H9 (cell line): ENCODE measurements at regions not wholly inside any gene's neighbourhood (a gene's known extent, or its start where the extent isn't known, plus 50 kb on each side); places are given as distances from the start of the nearest gene placed in this dataset.

ENCODE experiments used
- DNase-seq: peaks from one replicate; pipeline ENCODE4 v3.0.0-alpha.2; 2017
- H2AFZ ChIP-seq: one replicate; pipeline ENCODE4 v1.6.1; 2013; ENCODE audit warnings: mild to moderate bottlenecking, low read length, control low read depth, moderate library complexity
- H2AK5ac ChIP-seq: 2 replicates; pipeline ENCODE4 v1.6.1; 2013; ENCODE audit warnings: low read length, control low read depth, mixed read lengths; ENCODE audit not compliant: insufficient read length
- H2BK120ac ChIP-seq: one replicate; pipeline ENCODE4 v1.6.1; 2013; ENCODE audit warnings: low read depth, mild to moderate bottlenecking, low read length, control low read depth, inconsistent platforms; ENCODE audit not compliant: poor library complexity, severe bottlenecking
- H2BK12ac ChIP-seq: 2 replicates; pipeline ENCODE4 v1.6.1; 2013; ENCODE audit warnings: low read length, control low read depth, mixed read lengths, low read depth; ENCODE audit not compliant: insufficient read length
- H2BK15ac ChIP-seq: 2 replicates; pipeline ENCODE4 v1.6.1; 2013; ENCODE audit warnings: low read depth, low read length, control low read depth
- H2BK20ac ChIP-seq: one replicate; pipeline ENCODE4 v1.6.1; 2013; ENCODE audit warnings: low read depth, mild to moderate bottlenecking, low read length, control low read depth, inconsistent platforms; ENCODE audit not compliant: poor library complexity, severe bottlenecking
- H2BK5ac ChIP-seq: 2 replicates; pipeline ENCODE4 v1.6.1; 2013; ENCODE audit warnings: low read length, control low read depth, mixed read lengths; ENCODE audit not compliant: insufficient read length
- H3K14ac ChIP-seq: 2 replicates; pipeline ENCODE4 v1.6.1; 2013; ENCODE audit warnings: low read length, control low read depth; ENCODE audit not compliant: insufficient read depth
- H3K18ac ChIP-seq: 2 replicates; pipeline ENCODE4 v1.6.1; 2013; ENCODE audit warnings: low read depth, mild to moderate bottlenecking, mixed read lengths, low read length, control low read depth; ENCODE audit not compliant: insufficient read length
- H3K23ac ChIP-seq: 2 replicates; pipeline ENCODE4 v1.6.1; 2013; ENCODE audit warnings: low read length, control low read depth, mixed read lengths, low read depth; ENCODE audit not compliant: insufficient read length
- H3K23me2 ChIP-seq: 2 replicates; pipeline ENCODE4 v1.6.1; 2013; ENCODE audit warnings: low read depth, mild to moderate bottlenecking, mixed read lengths, low read length, control low read depth; ENCODE audit not compliant: insufficient read length, poor library complexity, severe bottlenecking
- H3K27ac ChIP-seq: 2 replicates; pipeline ENCODE4 v1.5.1; 2013; ENCODE audit warnings: low read length, control low read depth, mixed read lengths, low read depth; ENCODE audit not compliant: insufficient read length
- H3K27me3 ChIP-seq: 2 replicates; pipeline ENCODE4 v1.6.1; 2013; ENCODE audit warnings: low read length, control low read depth, inconsistent platforms; ENCODE audit not compliant: insufficient read depth
- H3K4ac ChIP-seq: 2 replicates; pipeline ENCODE4 v1.6.1; 2013; ENCODE audit warnings: low read depth, mild to moderate bottlenecking, control low read depth, inconsistent platforms, low read length, moderate library complexity
- H3K4me1 ChIP-seq: 2 replicates; pipeline ENCODE4 v1.6.1; 2013; ENCODE audit warnings: low read length, control low read depth, inconsistent platforms; ENCODE audit not compliant: insufficient read depth
- H3K4me2 ChIP-seq: 2 replicates; pipeline ENCODE4 v1.6.1; 2013; ENCODE audit warnings: low read length, control low read depth, mixed read lengths; ENCODE audit not compliant: insufficient read length, insufficient read depth
- H3K56ac ChIP-seq: 2 replicates; pipeline ENCODE4 v1.6.1; 2013; ENCODE audit warnings: low read depth, mild to moderate bottlenecking, mixed read lengths, low read length, control low read depth; ENCODE audit not compliant: insufficient read length
- H3K79me1 ChIP-seq: 2 replicates; pipeline ENCODE4 v1.6.1; 2013; ENCODE audit warnings: low read depth, mild to moderate bottlenecking, moderate library complexity, low read length, control low read depth, inconsistent platforms; ENCODE audit not compliant: insufficient read depth, poor library complexity, severe bottlenecking
- H3K79me2 ChIP-seq: 2 replicates; pipeline ENCODE4 v1.6.1; 2013; ENCODE audit warnings: low read length, control low read depth, inconsistent platforms; ENCODE audit not compliant: insufficient read depth
- H3K9ac ChIP-seq: 2 replicates; pipeline ENCODE4 v1.6.1; 2013; ENCODE audit warnings: low read length, control low read depth, mixed read lengths; ENCODE audit not compliant: insufficient read length; ENCODE audit errors: extremely low read depth
- H3K9me3 ChIP-seq: one replicate; pipeline ENCODE4 v1.6.1; 2013; ENCODE audit warnings: low read depth, low read length, inconsistent platforms; ENCODE audit not compliant: control insufficient read depth
- H3T11ph ChIP-seq: one replicate; pipeline ENCODE4 v1.6.1; 2013; ENCODE audit warnings: mild to moderate bottlenecking, low read length, control low read depth, inconsistent platforms
- H4K20me1 ChIP-seq: one replicate; pipeline ENCODE4 v1.6.1; 2013; ENCODE audit not compliant: control insufficient read depth, insufficient read length, insufficient read depth
- H4K5ac ChIP-seq: 2 replicates; pipeline ENCODE4 v1.6.1; 2013; ENCODE audit warnings: low read depth, mild to moderate bottlenecking, mixed read lengths, low read length, control low read depth; ENCODE audit not compliant: insufficient read length
- H4K8ac ChIP-seq: replicated peaks from 2 replicates; pipeline ENCODE4 v1.6.1; 2013; ENCODE audit warnings: low read length, control low read depth, mixed read lengths, low read depth; ENCODE audit not compliant: insufficient read length
- H4K91ac ChIP-seq: 2 replicates; pipeline ENCODE4 v1.6.1; 2013; ENCODE audit warnings: low read depth, mild to moderate bottlenecking, moderate library complexity, mixed read lengths, low read length, control low read depth; ENCODE audit not compliant: insufficient read length
- H3K27ac Mint-ChIP-seq, 3 experiments: 2 replicates in 2 of 3; 3 replicates in 1 of 3; pipeline ENCODE4 v1.8.0; 2020 to 2021; ENCODE audit warnings: mixed read lengths in 3 of 3, mild to moderate bottlenecking in 1 of 3, moderate library complexity in 1 of 3
- H3K27me3 Mint-ChIP-seq: 2 replicates; pipeline ENCODE4 v1.8.0; 2021; ENCODE audit warnings: low read depth, mild to moderate bottlenecking, moderate library complexity, mixed read lengths
- H3K36me3 Mint-ChIP-seq, 3 experiments: 2 replicates in 2 of 3; 3 replicates in 1 of 3; pipeline ENCODE4 v1.8.0; 2020 to 2021; ENCODE audit warnings: low read depth in 3 of 3, mixed read lengths in 3 of 3; ENCODE audit not compliant: insufficient read depth in 1 of 3
- H3K4me1 Mint-ChIP-seq, 2 experiments: 2 replicates each; pipeline ENCODE4 v1.8.0; 2020; ENCODE audit warnings: mixed read lengths in 2 of 2
- H3K4me3 Mint-ChIP-seq, 2 experiments: 2 replicates in 1 of 2; 3 replicates in 1 of 2; pipeline ENCODE4 v1.8.0; 2020 to 2021; ENCODE audit warnings: mild to moderate bottlenecking in 2 of 2, mixed read lengths in 2 of 2, moderate library complexity in 1 of 2
- H3K9me3 Mint-ChIP-seq, 2 experiments: 2 replicates in 1 of 2; 3 replicates in 1 of 2; pipeline ENCODE4 v1.8.0; 2020; ENCODE audit warnings: mild to moderate bottlenecking in 2 of 2, mixed read lengths in 2 of 2, moderate library complexity in 1 of 2
- WGBS: extraction: QIAGEN DNeasy Blood & Tissue Kit; methylation state at CpG from one replicate; pipeline ENCODE4 v1.1.7; 2013; ENCODE audit warnings: missing lambda C conversion rate, low lambda C conversion rate, mixed read lengths; ENCODE audit not compliant: insufficient read length; ENCODE audit errors: extremely low coverage; 5-methylcytosine and 5-hydroxymethylcytosine counted together
- TF ChIP-seq, protein P1 (sequence below): fragments of 200-600 bp; sonication (generic); conservative IDR thresholded peaks from 3 replicates; pipeline ENCODE4 v1.8.0; 2021; ENCODE audit warnings: antibody characterized with exemption, mild to moderate bottlenecking

DNA sequence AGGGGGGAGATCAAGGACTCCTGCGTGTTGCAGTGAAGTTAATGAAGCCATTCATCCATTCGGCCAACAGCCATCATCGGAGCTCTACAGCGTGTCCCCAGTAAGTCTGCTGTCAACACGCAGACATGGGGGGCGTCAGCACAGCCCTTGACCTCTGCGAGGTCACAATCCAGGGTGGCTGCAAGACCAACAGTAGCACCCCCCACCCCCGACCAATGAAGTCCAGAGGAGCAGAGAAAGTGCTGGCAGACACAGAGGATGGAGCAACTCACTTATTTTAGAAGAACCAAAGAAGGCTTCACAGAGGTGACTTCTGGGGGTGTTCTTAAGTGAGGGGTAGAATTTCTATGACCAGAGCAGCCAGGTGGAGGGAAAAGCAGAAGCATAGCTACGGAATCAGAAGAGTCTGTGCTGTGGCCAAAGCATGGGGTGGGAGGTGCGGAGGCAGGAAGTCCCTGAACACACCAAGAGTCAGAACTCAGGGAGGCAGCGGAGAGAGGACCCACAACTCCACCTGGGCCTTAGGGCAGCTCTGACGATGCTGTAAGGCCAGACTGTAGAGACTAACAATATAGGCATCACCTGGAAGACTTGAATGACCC lies 185.4 kb downstream of the FOXO1 start:
- DNase-seq, result no peak
- Histone ChIP-seq H3K79me2 (no peaks in the 10 kb centered on the region), H4K5ac (no peak overlapping the region), H3K4me1 (peaks cover 8% of the 10 kb centered on the region), H3K23me2 (no peaks in the 10 kb centered on the region), H4K20me1 (no peaks in the 10 kb centered on the region), H2AK5ac (no peak overlapping the region), H2BK5ac (no peak overlapping the region), H3K56ac (no peak overlapping the region), H2BK120ac (no peak overlapping the region), H3K9me3 (no peaks in the 10 kb centered on the region), H3K27me3 (no peaks in the 10 kb centered on the region), H3K18ac (no peak overlapping the region), H2BK20ac (no peak overlapping the region), H3K14ac (no peak overlapping the region), H2BK15ac (no peak overlapping the region), H2BK12ac (no peak overlapping the region), H4K8ac (no peak overlapping the region), H3K4me2 (no peak overlapping the region), H3K4ac (no peak overlapping the region), H3K27ac (no peak overlapping the region), H3K79me1 (no peaks in the 10 kb centered on the region), H3T11ph (no peak overlapping the region), H3K23ac (no peak overlapping the region), H3K9ac (no peak overlapping the region), H2AFZ (no peak overlapping the region), H4K91ac (no peak overlapping the region)
- no CpG with 5 or more reads among the region's 12 CpGs for WGBS
- Mint-ChIP-seq H3K27me3 (no peaks in the 10 kb centered on the region; the same call in 1 of the 2 replicates), H3K27ac (peak overlapping the region; percentile 7 to 41 (median 11); a peak in 5 of 7 replicates), H3K9me3 (no peaks in the 10 kb centered on the region), H3K4me1 (peaks cover 60 to 65% of the 10 kb centered on the region in 2 experiments), H3K4me3 (no peak overlapping the region), H3K36me3 (no peaks in the 10 kb centered on the region)
- TF ChIP-seq, protein P1, sequence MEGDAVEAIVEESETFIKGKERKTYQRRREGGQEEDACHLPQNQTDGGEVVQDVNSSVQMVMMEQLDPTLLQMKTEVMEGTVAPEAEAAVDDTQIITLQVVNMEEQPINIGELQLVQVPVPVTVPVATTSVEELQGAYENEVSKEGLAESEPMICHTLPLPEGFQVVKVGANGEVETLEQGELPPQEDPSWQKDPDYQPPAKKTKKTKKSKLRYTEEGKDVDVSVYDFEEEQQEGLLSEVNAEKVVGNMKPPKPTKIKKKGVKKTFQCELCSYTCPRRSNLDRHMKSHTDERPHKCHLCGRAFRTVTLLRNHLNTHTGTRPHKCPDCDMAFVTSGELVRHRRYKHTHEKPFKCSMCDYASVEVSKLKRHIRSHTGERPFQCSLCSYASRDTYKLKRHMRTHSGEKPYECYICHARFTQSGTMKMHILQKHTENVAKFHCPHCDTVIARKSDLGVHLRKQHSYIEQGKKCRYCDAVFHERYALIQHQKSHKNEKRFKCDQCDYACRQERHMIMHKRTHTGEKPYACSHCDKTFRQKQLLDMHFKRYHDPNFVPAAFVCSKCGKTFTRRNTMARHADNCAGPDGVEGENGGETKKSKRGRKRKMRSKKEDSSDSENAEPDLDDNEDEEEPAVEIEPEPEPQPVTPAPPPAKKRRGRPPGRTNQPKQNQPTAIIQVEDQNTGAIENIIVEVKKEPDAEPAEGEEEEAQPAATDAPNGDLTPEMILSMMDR, result no peak
